A673 (cell line): ENCODE measurements at regions not wholly inside any gene's neighbourhood (a gene's known extent, or its start where the extent isn't known, plus 50 kb on each side); places are given as distances from the start of the nearest gene placed in this dataset.

Experiments used
- BruUV-seq: library from RNA; stranded (reverse); fragments of 400-500 nt; replicated peaks from 2 replicates; lab custom pipeline; 2021; lab: Mats Ljungman, UMichigan
- CTCF ChIA-PET: fragments of 300-600 bp; sonication (Branson Sonifier 250); formaldehyde crosslinking; loops from one replicate; lab custom pipeline; 2022; ENCODE audit warnings: antibody characterized with exemption; lab: Charles Lee
- POLR2A ChIA-PET: fragments of 300-600 bp; sonication (Branson Sonifier 250); formaldehyde crosslinking; loops from one replicate; lab custom pipeline; 2022; ENCODE audit warnings: antibody characterized with exemption; ENCODE audit not compliant: low non-redundant PET; lab: Charles Lee
- DNase-seq: peaks from one replicate; pipeline ENCODE4 v3.0.0-alpha.2; 2015; ENCODE audit warnings: low spot score
- H3K27ac ChIP-seq: fragments of 200-600 bp; sonication (generic); 2 replicates; pipeline ENCODE4 v1.5.1; 2016; ENCODE audit warnings: mixed run types, low read depth, mild to moderate bottlenecking, mixed read lengths, antibody characterized with exemption, low read length; ENCODE audit not compliant: poor library complexity, severe bottlenecking
- H3K27me3 ChIP-seq: fragments of 200-600 bp; sonication (generic); replicated peaks from 2 replicates; pipeline ENCODE4 v1.6.1; 2017; ENCODE audit warnings: mixed run types, low read depth, mild to moderate bottlenecking, mixed read lengths, antibody characterized with exemption, low read length; ENCODE audit not compliant: insufficient read depth, poor library complexity
- H3K36me3 ChIP-seq: fragments of 200-600 bp; sonication (generic); 2 replicates; pipeline ENCODE4 v1.6.1; 2016; ENCODE audit warnings: mixed run types, mild to moderate bottlenecking, mixed read lengths, antibody characterized with exemption, low read length; ENCODE audit not compliant: insufficient read depth, poor library complexity, severe bottlenecking
- H3K4me1 ChIP-seq: fragments of 200-600 bp; sonication (generic); 2 replicates; pipeline ENCODE4 v1.6.1; 2017; ENCODE audit warnings: mixed run types, mild to moderate bottlenecking, mixed read lengths, antibody characterized with exemption, low read length; ENCODE audit not compliant: insufficient read depth, poor library complexity, severe bottlenecking
- H3K4me3 ChIP-seq: fragments of 200-600 bp; sonication (generic); 2 replicates; pipeline ENCODE4 v1.5.1; 2016; ENCODE audit warnings: low read depth, mixed run types, mild to moderate bottlenecking, mixed read lengths, low read length; ENCODE audit not compliant: poor library complexity, severe bottlenecking
- H3K9me3 ChIP-seq: fragments of 200-600 bp; sonication (generic); 2 replicates; pipeline ENCODE4 v1.6.1; 2016; ENCODE audit warnings: mixed run types, low read depth, mild to moderate bottlenecking, mixed read lengths, antibody characterized with exemption, low read length; ENCODE audit not compliant: poor library complexity, severe bottlenecking
- EZH2 ChIP-seq: fragments of 200-600 bp; sonication (generic); IDR thresholded peaks from 2 replicates; pipeline ENCODE4 v1.6.1; 2017; ENCODE audit warnings: borderline replicate concordance, low read depth, mild to moderate bottlenecking, mixed read lengths, antibody characterized with exemption, low read length; ENCODE audit not compliant: poor library complexity, severe bottlenecking
- intact Hi-C: fragments of 100-400 bp; cut with micrococcal nuclease; formaldehyde crosslinking; loops from one replicate; pipeline ENCODE4 v1.10.0; 2022; ENCODE audit not compliant: unreplicated experiment
- TF ChIP-seq, protein P1 (sequence below): fragments of 300-800, 200-600 bp; sonication (generic); conservative IDR thresholded peaks from 2 replicates; pipeline ENCODE4 v1.5.1; 2017; ENCODE audit warnings: low read depth, mild to moderate bottlenecking, antibody characterized with exemption, low read length, moderate library complexity, mixed read lengths

DNA sequence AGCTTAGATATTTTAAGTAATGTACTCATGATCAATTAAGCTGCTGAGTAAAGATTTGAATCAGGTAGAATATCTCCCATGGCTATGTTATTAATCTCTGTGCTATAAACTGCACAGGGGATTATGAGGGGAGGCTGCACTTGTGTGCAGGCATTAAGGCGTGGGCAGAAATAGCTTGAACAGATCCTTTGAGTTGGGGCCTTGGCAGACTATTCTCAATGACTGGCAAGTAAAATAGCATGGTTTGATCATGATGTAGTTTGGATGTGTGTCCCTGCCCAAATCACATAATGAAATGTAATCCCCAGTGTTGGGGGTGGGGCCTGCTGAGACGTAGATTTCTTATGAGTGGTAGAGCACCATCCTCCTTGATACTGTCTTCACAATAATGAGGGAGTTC is 220.3 kb downstream of the PLPP3 start:
- POLR2A ChIA-PET, result no interaction called here
- no peaks in the 10 kb centered on the region for H3K27me3 ChIP-seq
- no peak overlapping the region for H3K27ac ChIP-seq
- no peaks in the 10 kb centered on the region for H3K36me3 ChIP-seq
- CTCF ChIA-PET, result no interaction called here
- no peaks in the 10 kb centered on the region for H3K9me3 ChIP-seq
- intact Hi-C loops, result no loop called here
- no TSS peak for BruUV-seq
- TF ChIP-seq, protein P1, sequence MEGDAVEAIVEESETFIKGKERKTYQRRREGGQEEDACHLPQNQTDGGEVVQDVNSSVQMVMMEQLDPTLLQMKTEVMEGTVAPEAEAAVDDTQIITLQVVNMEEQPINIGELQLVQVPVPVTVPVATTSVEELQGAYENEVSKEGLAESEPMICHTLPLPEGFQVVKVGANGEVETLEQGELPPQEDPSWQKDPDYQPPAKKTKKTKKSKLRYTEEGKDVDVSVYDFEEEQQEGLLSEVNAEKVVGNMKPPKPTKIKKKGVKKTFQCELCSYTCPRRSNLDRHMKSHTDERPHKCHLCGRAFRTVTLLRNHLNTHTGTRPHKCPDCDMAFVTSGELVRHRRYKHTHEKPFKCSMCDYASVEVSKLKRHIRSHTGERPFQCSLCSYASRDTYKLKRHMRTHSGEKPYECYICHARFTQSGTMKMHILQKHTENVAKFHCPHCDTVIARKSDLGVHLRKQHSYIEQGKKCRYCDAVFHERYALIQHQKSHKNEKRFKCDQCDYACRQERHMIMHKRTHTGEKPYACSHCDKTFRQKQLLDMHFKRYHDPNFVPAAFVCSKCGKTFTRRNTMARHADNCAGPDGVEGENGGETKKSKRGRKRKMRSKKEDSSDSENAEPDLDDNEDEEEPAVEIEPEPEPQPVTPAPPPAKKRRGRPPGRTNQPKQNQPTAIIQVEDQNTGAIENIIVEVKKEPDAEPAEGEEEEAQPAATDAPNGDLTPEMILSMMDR, result no peak
- no peak for TF ChIP-seq EZH2
- H3K4me3 ChIP-seq, result no peak overlapping the region
- H3K4me1 ChIP-seq, result no peaks in the 10 kb centered on the region
- DNase-seq, result no peak

DNA sequence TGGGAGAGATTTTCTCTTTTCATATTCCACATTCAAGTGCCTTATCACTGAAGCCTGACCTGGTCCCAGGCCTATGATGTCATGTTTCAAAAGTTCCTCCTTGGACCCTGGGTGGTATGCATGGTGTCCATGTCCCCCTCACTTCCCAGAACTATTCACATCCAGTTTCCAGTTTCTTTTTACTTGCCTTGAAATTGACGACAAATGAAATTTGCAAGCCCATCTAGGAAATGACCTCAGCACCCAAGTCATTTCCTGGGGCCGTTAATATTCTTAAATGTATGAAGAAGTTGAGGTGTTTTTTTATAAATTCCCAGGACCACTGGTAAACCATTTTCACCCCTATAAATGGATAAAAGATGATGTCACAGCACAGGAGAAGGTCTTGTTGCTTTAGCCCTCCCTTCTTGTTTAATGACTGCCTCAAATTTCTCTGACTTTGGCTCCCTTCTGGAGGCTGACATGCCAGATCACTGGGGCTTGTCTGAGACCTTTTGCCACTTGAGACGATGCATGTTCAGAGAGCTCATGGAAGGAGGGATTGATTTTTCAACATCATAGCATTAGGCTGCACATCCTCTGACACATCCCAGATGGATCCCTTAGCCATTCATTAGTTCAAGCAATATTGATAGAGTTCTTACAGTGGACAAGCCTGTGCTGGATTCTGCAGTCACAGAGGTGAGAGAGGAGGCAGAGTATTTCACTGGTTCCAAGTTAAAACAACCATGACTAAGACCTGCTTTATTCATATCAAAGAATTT is 221.3 kb downstream of the PLPP3 start:
- H3K4me1 ChIP-seq, result no peaks in the 10 kb centered on the region
- ChIA-PET POLR2A (no interaction called here), CTCF (no interaction called here)
- intact Hi-C loops, result no loop called here
- no peak overlapping the region for H3K4me3 ChIP-seq
- DNase-seq, result no peak
- peaks cover 4% of the 10 kb centered on the region for H3K27me3 ChIP-seq
- no peaks in the 10 kb centered on the region for H3K36me3 ChIP-seq
- TF ChIP-seq EZH2, result no peak
- TF ChIP-seq, protein P1, result no peak
- H3K27ac ChIP-seq, result no peak overlapping the region
- no peaks in the 10 kb centered on the region for H3K9me3 ChIP-seq
- BruUV-seq, result no TSS peak

DNA sequence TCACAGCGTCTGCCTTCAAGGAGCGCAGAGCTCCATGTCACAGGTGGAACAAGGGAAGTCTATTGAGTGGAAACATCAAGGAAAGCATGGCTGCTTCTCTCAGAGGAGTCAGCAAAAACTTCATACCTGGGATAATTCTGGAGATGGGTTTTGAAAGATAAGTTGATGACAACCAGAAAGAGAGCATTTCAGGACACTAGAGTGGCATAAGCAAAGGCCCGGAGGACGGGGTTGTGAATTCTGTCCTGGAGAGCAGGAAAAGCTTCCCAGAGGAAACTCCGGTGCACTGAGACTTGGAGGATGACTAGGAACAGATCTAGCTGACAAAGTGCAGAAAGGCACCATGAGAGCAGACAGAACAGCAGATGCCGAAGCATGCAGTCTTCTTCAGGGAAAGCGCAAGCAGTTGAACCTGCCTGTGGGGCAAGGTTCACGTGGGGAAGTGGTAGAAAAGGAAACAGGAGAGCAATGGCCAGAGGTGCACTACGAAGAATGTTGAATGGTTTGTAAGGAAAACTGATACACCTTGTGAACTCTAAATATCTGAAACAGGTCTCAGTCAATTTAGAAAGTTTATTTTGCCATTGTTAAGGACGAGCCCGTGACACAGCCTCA is 222.9 kb downstream of the PLPP3 start:
- CTCF ChIA-PET, result no interaction called here
- Histone ChIP-seq H3K27ac (no peak overlapping the region), H3K9me3 (no peaks in the 10 kb centered on the region), H3K36me3 (no peaks in the 10 kb centered on the region), H3K4me3 (no peak overlapping the region), H3K4me1 (no peaks in the 10 kb centered on the region), H3K27me3 (peaks cover 5% of the 10 kb centered on the region)
- intact Hi-C loops, result no loop called here
- POLR2A ChIA-PET, result no interaction called here
- DNase-seq, result no peak
- BruUV-seq, result no TSS peak
- TF ChIP-seq, protein P1, result no peak
- no peak for TF ChIP-seq EZH2
